ENCODE measurements at regions not wholly inside any gene's neighbourhood (a gene's known extent, or its start where the extent isn't known, plus 50 kb on each side); places are given as distances from the start of the nearest gene placed in this dataset.
A peak's percentile ranks its signal among the peaks of the same experiment; 100 is the strongest.

DNA sequence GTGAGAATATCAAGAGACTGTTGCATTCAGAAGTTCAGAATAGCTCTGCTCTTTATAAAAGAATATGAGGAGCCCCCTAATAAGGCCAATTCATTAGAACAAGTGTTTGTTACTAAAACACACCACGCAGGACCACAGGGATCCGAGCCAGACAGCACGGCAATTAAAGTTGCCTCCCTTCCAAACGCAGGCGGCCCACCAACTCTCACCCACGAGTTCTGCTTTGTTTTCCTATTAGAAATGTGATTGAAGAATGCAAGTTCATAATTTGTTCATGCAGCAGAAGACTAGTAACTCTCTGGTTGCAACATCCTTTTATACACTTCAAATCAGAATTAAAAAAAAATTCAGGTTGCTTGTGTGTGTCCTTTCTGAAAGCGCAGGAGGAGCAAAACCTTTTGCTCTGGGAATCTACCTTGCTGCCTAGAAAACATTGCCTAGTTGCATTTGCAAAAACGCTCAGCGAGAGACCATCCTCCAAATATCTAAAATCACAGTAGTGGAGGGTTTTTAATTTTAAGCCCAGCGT lies 1044.1 kb upstream of the NR2F2 start:
- no peak overlapping the region for H3K27ac ChIP-seq
- TF ChIP-seq ZFX (IDR thresholded peaks at IDR 0.05; ENCODE audit: borderline replicate concordance): no peak
- TF ChIP-seq, protein P1, sequence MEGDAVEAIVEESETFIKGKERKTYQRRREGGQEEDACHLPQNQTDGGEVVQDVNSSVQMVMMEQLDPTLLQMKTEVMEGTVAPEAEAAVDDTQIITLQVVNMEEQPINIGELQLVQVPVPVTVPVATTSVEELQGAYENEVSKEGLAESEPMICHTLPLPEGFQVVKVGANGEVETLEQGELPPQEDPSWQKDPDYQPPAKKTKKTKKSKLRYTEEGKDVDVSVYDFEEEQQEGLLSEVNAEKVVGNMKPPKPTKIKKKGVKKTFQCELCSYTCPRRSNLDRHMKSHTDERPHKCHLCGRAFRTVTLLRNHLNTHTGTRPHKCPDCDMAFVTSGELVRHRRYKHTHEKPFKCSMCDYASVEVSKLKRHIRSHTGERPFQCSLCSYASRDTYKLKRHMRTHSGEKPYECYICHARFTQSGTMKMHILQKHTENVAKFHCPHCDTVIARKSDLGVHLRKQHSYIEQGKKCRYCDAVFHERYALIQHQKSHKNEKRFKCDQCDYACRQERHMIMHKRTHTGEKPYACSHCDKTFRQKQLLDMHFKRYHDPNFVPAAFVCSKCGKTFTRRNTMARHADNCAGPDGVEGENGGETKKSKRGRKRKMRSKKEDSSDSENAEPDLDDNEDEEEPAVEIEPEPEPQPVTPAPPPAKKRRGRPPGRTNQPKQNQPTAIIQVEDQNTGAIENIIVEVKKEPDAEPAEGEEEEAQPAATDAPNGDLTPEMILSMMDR (IDR thresholded peaks at IDR 0.05): no peak

DNA sequence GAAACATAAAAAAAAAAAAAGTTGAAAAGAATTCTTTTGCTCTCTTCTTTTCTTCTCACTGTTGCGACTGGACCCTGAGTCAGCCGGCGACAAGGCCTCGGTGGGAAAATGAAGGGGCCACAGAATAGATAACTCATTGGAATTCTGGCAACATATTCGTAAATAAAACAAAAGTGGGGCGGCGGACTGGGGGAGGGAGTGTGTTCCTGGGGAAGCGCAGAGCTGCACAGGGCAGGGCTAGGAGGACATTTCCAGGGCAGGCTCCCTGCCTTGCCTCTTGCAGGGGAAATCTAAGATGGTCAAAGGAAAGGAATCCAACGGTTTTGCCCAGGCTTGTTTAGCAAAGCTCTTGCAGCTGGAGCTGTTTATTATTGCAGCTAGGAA lies 1042.8 kb upstream of the NR2F2 start:
- TF ChIP-seq, protein P1 (IDR thresholded peaks at IDR 0.05): no peak
- no peak for TF ChIP-seq ZFX (IDR thresholded peaks at IDR 0.05; ENCODE audit: borderline replicate concordance)

DNA sequence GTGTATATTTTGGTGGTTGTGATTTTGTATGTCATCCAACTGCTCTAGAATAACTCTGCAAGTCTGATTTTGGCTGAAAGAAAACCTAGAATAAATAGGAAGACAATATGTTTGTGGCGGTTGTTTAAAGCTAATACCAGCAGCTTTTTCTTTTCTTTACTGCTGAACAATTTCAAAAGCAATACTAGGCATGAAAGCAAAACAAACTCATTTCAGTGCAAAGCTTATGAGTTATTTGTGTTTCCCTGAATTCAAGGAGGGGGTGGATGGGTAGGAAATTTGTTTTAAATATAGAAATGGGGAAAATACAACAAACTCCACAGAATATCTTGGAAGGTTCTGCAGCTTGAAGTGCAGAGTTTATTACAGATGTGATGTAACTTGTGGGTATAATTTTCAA lies 1041.9 kb upstream of the NR2F2 start:
- H3K27ac ChIP-seq: no peak overlapping the region
- TF ChIP-seq ZFX (IDR thresholded peaks at IDR 0.05; ENCODE audit: borderline replicate concordance): no peak
- TF ChIP-seq, protein P1 (IDR thresholded peaks at IDR 0.05): no peak

More for the DNA sequence above, 1042.8 kb upstream of the NR2F2 start:
- H3K27ac ChIP-seq: no peak overlapping the region

DNA sequence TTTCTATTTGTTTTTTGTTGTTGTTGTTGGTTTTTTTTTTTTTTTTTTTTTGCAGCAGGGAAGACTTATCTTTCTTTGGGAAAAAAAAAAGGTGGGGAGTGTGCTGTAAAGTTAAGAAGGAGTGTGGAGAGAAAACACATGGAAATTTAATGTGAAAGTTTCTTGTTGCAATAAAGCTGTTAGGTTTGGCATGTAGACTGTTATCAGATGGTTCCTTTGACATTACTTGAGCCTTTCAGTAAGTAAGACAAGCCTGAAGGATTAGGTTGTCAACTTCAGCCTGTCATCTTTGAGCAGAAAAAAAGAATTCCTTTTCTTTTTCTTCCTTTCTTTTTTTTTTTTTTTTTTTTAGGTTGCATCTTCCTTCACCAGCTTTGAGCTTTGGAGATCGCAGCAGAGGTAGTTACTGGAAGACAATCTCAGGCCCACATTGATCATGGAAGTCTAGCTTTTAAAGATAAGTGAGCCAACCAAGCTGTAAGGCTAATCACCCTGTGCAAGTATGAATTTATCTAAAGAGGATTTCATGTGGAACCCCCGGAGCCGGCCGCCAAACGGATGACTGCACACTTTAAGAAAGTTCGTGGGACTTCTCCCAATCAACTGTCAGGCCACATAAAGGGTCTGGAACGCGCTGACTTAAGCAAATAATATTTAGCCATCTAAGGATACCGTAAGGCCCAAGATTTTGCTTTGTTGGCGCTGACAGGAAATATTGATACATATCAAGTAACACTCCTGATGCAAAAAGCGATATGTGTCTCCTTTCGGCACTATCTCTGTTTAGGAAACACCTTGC lies 1040.1 kb upstream of the NR2F2 start:
- no peak overlapping the region for H3K27ac ChIP-seq
- no peak for TF ChIP-seq ZFX (IDR thresholded peaks at IDR 0.05; ENCODE audit: borderline replicate concordance)
- TF ChIP-seq, protein P1 (IDR thresholded peaks at IDR 0.05): no peak

DNA sequence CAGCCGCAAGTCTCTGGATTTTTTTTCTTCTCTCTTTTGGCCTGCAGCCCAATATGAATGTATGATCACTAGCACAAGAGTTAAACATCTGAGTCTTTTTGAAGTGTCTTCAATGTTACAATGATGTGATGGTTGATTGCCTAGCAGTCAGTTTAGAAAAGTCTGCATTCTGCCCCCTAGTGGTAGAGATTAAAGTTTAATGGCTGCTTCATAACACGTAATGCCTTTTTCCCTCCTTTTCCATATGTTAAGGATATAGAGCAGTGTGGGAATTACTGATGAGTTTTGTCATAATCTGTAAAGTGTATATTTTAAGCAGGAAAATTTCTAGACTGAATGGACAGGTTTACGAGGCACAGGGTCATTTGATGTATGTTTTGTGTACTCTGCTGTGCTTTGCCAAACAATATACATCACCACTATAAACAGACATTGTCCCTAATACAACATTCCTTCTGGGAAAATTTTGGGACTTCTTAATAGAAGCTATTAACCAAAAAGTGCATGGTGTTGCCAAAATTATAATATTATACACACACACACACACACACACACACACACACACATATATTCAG lies 1038.5 kb upstream of the NR2F2 start:
- TF ChIP-seq, protein P1 (IDR thresholded peaks at IDR 0.05): peak; percentile 84
- TF ChIP-seq ZFX (IDR thresholded peaks at IDR 0.05; ENCODE audit: borderline replicate concordance): no peak
- no peak overlapping the region for H3K27ac ChIP-seq

DNA sequence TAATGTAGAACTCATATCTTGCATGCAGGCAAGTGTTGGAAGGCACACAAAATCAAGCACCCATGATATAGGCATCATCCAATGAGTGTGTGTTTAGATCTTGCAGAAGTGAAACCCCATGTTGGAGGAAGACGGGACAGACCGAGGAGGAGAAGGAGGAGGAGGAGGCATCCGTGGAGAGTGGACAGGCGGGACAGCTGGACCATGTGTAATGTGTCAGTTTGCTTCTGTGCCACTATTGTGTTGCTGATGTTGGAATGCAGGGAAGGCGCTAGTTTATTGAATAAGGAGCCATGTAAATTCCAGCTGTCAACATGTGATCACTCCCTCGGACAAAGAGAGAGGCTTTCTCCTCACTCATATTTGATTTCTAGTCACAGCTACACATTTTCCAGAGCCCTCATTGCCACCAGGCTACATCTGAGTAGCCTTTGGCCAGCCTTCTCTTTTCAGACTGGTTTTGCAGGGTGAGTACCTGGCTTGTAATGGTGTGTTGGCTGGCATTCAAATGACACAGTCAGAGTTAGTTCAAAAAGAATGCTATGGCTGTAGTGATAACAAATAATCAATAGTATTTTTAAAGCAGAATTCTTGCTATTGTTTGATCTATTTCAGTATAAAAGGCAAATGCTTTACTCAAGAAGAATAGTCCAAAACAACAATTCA lies 1037.6 kb upstream of the NR2F2 start:
- no peak overlapping the region for H3K27ac ChIP-seq
- TF ChIP-seq, protein P1 (IDR thresholded peaks at IDR 0.05): no peak
- TF ChIP-seq ZFX (IDR thresholded peaks at IDR 0.05; ENCODE audit: borderline replicate concordance): no peak

All from 22Rv1 (cell line).